Bronchial epithelial cell (primary cell): ENCODE measurements at regions not wholly inside any gene's neighbourhood (a gene's known extent, or its start where the extent isn't known, plus 50 kb on each side); places are given as distances from the start of the nearest gene placed in this dataset.

Experiments used
- DNase-seq: peaks from one replicate; pipeline ENCODE4 v3.0.0-alpha.2; 2010; ENCODE audit warnings: low read depth
- FAIRE-seq: peaks from 2 replicates; lab custom pipeline; 2011; peaks lifted over from hg19 to GRCh38; lab: Jason Lieb, UNC
- H3K27me3 ChIP-seq: 2 replicates; pipeline ENCODE4 v1.5.1; 2011; ENCODE audit warnings: low read length; ENCODE audit not compliant: control insufficient read depth, insufficient read depth
- H3K36me3 ChIP-seq: 2 replicates; pipeline ENCODE4 v1.5.1; 2011; ENCODE audit warnings: low read length; ENCODE audit not compliant: control insufficient read depth, insufficient read depth
- H3K4me3 ChIP-seq: 2 replicates; pipeline ENCODE4 v1.5.1; 2011; ENCODE audit warnings: mild to moderate bottlenecking, low read depth, low read length, control low read depth
- TF ChIP-seq, protein P1 (sequence below): IDR thresholded peaks from 2 replicates; pipeline ENCODE4 v1.5.1; 2011; ENCODE audit warnings: mild to moderate bottlenecking, moderate library complexity, low read length, control low read depth, inconsistent platforms; ENCODE audit not compliant: insufficient read depth, severe bottlenecking

- Histone ChIP-seq H3K4me3 (no peak overlapping the region), H3K27me3 (no peaks in the 10 kb centered on the region), H3K36me3 (no peaks in the 10 kb centered on the region)
- TF ChIP-seq, protein P1, sequence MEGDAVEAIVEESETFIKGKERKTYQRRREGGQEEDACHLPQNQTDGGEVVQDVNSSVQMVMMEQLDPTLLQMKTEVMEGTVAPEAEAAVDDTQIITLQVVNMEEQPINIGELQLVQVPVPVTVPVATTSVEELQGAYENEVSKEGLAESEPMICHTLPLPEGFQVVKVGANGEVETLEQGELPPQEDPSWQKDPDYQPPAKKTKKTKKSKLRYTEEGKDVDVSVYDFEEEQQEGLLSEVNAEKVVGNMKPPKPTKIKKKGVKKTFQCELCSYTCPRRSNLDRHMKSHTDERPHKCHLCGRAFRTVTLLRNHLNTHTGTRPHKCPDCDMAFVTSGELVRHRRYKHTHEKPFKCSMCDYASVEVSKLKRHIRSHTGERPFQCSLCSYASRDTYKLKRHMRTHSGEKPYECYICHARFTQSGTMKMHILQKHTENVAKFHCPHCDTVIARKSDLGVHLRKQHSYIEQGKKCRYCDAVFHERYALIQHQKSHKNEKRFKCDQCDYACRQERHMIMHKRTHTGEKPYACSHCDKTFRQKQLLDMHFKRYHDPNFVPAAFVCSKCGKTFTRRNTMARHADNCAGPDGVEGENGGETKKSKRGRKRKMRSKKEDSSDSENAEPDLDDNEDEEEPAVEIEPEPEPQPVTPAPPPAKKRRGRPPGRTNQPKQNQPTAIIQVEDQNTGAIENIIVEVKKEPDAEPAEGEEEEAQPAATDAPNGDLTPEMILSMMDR, result no peak
- DNase-seq (no peak), FAIRE-seq (no peak)
Measured at GRCh38 chr20:50389808-50390684, 120.1 kb upstream of the PTPN1 start.

- TF ChIP-seq, protein P1, result no peak
- DNase-seq (no peak), FAIRE-seq (no peak)
- H3K36me3 ChIP-seq, result no peaks in the 10 kb centered on the region
- H3K4me3 ChIP-seq, result no peak overlapping the region
- no peaks in the 10 kb centered on the region for H3K27me3 ChIP-seq
Measured at GRCh38 chr20:50390685-50391443, 119.3 kb upstream of the PTPN1 start.

DNA sequence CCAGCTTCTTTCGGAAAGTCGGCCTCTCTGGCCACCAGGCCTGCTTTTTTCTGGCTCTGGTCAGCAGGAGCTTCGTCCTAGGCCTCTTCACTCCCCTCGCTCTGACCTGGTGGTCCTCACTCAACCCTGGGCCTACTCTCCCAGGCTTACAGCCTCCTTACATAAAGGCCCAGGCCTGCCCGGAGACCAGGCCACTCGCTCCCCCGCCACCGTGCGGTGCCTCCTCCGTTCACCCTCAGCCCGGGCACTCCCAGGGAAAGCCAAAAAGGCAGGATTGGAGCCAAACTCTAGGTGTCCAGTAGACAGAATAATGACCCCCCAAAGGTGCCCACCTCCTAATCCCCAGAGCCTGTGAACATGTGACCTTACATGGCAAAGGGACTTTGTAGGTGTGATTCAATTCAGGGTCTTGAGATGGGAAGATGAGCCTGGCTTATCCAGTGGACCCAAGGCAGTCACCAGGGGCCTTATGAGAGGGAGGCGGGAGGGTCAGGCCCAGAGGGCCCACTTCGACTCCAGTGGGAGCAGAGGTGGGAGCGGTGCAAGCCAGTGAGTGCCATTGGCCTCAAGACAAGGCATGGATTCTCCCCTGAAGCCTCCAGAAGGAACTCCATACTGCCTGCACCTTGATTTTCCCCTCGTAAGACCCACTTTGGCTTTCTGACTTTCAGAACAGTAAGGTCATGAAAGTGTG is 118.6 kb upstream of the PTPN1 start:
- DNase-seq, result no peak
- no peak overlapping the region for H3K4me3 ChIP-seq
- FAIRE-seq, result no peak
- TF ChIP-seq, protein P1, result no peak
- H3K36me3 ChIP-seq, result no peaks in the 10 kb centered on the region
- H3K27me3 ChIP-seq, result no peaks in the 10 kb centered on the region

DNA sequence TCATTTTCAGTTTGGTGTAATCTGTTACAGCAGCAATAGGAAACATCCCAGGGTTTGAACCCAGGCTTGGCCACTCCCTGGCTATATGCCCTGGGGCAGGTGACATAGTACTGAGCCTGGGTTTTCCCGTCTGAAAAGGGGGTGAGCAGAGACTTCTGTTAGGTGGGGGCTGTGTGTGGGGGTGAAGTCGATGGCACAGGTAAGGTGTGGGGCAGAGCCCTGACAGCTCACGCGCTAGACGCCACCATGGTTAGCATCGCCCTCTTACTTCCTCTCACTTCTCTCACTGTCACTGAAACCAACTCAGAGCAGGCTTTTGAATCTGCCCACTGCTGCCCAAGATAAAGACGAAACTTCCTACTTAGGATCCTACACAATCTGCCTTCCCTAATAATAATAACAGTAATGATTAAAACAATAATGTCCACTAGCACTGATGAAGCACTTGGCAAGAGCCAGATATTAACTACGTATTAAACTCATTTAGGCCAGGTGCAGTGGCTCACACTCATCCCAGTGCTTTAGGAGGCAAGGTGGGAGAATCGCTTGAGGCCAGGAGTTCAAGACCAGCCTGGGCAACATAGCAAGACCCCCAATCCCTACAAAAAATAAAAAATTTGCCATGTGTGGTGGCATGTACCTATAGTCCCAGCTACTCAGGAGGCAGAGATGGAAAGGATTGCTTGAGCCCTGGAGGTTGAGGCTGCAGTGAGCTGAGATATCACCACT is 117.9 kb upstream of the PTPN1 start:
- DNase-seq (no peak), FAIRE-seq (no peak)
- no peaks in the 10 kb centered on the region for H3K36me3 ChIP-seq
- TF ChIP-seq, protein P1, result no peak
- H3K27me3 ChIP-seq, result no peaks in the 10 kb centered on the region
- no peak overlapping the region for H3K4me3 ChIP-seq

- no peaks in the 10 kb centered on the region for H3K36me3 ChIP-seq
- no peak for DNase-seq
- TF ChIP-seq, protein P1, result no peak
- no peak for FAIRE-seq
- no peaks in the 10 kb centered on the region for H3K27me3 ChIP-seq
- no peak overlapping the region for H3K4me3 ChIP-seq
Measured at GRCh38 chr20:50393242-50393641, 116.9 kb upstream of the PTPN1 start.
